ENCODE measurements at regions not wholly inside any gene's neighbourhood (a gene's known extent, or its start where the extent isn't known, plus 50 kb on each side); places are given as distances from the start of the nearest gene placed in this dataset.

- TF ChIP-seq, protein P1, sequence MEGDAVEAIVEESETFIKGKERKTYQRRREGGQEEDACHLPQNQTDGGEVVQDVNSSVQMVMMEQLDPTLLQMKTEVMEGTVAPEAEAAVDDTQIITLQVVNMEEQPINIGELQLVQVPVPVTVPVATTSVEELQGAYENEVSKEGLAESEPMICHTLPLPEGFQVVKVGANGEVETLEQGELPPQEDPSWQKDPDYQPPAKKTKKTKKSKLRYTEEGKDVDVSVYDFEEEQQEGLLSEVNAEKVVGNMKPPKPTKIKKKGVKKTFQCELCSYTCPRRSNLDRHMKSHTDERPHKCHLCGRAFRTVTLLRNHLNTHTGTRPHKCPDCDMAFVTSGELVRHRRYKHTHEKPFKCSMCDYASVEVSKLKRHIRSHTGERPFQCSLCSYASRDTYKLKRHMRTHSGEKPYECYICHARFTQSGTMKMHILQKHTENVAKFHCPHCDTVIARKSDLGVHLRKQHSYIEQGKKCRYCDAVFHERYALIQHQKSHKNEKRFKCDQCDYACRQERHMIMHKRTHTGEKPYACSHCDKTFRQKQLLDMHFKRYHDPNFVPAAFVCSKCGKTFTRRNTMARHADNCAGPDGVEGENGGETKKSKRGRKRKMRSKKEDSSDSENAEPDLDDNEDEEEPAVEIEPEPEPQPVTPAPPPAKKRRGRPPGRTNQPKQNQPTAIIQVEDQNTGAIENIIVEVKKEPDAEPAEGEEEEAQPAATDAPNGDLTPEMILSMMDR (IDR thresholded peaks at IDR 0.05; ENCODE audit: low read depth, low read length, missing input control), result no peak
- TF ChIP-seq JUND (IDR thresholded peaks at IDR 0.05), result no peak
Measured at GRCh38 chr10:90088024-90088317, 386.6 kb downstream of the KIF20B start.
